Effector memory CD8-positive, alpha-beta T cell (primary cell): ENCODE measurements at regions not wholly inside any gene's neighbourhood (a gene's known extent, or its start where the extent isn't known, plus 50 kb on each side); places are given as distances from the start of the nearest gene placed in this dataset.

ENCODE experiments used
- ATAC-seq: fragments of 150-1000 bp; cut with Tn5 transposase; replicated peaks from 2 replicates; pipeline ENCODE4 v1.10.0; 2021; ENCODE audit warnings: mild to moderate bottlenecking, moderate library complexity
- DNase-seq, 3 experiments: peaks; one replicate each; pipeline ENCODE4 v3.0.0; 2021
- H3K27ac Mint-ChIP-seq, 2 donors: one replicate each; pipeline ENCODE4 v1.8.0; 2022; ENCODE audit warnings: mild to moderate bottlenecking in 2 of 2, mixed read lengths in 2 of 2, moderate library complexity in 2 of 2
- H3K27me3 Mint-ChIP-seq, 2 donors: one replicate each; pipeline ENCODE4 v1.8.0; 2022; ENCODE audit warnings: mixed read lengths in 2 of 2
- H3K36me3 Mint-ChIP-seq: one replicate; pipeline ENCODE4 v1.8.0; 2022; ENCODE audit warnings: mild to moderate bottlenecking, moderate library complexity, mixed read lengths; ENCODE audit not compliant: insufficient read depth
- H3K4me1 Mint-ChIP-seq, 2 donors: one replicate each; pipeline ENCODE4 v1.8.0; 2022; ENCODE audit warnings: low read depth in 2 of 2, mixed read lengths in 2 of 2
- H3K4me3 Mint-ChIP-seq, 2 donors: one replicate each; pipeline ENCODE4 v1.8.0; 2022; ENCODE audit warnings: mild to moderate bottlenecking in 2 of 2, mixed read lengths in 2 of 2, moderate library complexity in 2 of 2
- H3K9me3 Mint-ChIP-seq, 2 donors: one replicate each; pipeline ENCODE4 v1.8.0; 2022; ENCODE audit warnings: mixed read lengths in 2 of 2

DNA sequence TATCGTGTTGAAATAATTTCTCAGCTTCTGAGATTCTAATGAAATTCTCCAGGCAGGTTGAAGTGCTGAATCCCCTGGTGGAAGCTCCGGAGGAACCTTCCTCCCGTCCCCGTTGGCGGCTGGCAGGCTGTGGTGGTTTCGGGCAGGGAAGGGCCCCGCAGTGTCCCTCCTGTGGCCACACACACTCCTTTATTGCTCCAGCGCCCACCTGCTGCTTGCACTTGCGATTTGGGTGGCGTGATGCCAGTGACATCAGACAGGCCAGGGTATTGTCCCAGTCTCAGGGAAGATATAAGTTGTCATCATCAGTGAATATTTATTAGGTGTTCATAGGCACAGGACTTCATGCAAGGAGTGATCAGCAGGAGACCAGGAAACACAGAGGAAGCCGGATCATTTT, 530.4 kb downstream of the QKI start:
- Mint-ChIP-seq H3K27ac (no peak overlapping the region), H3K4me1 (peaks cover 0 to 4% of the 10 kb centered on the region in 2 donors), H3K9me3 (peaks cover 0 to 1% of the 10 kb centered on the region in 2 donors), H3K4me3 (no peak overlapping the region), H3K27me3 (peaks cover 43 to 55% of the 10 kb centered on the region in 2 donors), H3K36me3 (no peaks in the 10 kb centered on the region)
- no peak for DNase-seq
- no peak for ATAC-seq

GRCh38 chr6:163943607-163944385, 529.3 kb downstream of the QKI start:
- H3K4me3 Mint-ChIP-seq = no peak overlapping the region
- peaks cover 0 to 1% of the 10 kb centered on the region in 2 donors for H3K9me3 Mint-ChIP-seq
- no peaks in the 10 kb centered on the region for H3K36me3 Mint-ChIP-seq
- DNase-seq (no peak), ATAC-seq (no peak)
- H3K27me3 Mint-ChIP-seq = peaks cover 44 to 65% of the 10 kb centered on the region in 2 donors
- H3K27ac Mint-ChIP-seq = no peak overlapping the region
- peaks cover 0 to 4% of the 10 kb centered on the region in 2 donors for H3K4me1 Mint-ChIP-seq

DNA sequence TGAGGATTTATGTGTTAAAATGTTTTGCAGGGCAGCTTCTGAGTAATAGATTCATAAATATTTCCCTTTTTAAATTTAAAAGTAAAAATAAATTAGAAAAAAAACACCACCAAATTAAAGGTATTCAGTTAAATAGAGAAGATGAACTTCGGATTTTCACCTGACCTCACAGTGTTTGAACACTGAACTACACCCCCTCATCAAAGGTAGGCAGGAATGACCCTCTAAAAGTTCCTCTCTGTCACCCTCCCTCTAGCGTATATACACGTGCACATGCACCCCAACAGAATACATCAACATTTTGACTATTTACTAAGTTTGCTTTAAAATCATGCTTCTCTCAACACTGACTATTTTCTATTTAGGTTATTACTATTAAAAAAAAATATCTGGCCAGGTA, 528.3 kb downstream of the QKI start:
- DNase-seq (no peak), ATAC-seq (no peak)
- Mint-ChIP-seq H3K9me3 (peaks cover 0 to 1% of the 10 kb centered on the region in 2 donors), H3K4me1 (peaks cover 0 to 4% of the 10 kb centered on the region in 2 donors), H3K27ac (no peak overlapping the region), H3K27me3 (peaks cover 50 to 65% of the 10 kb centered on the region in 2 donors), H3K36me3 (no peaks in the 10 kb centered on the region), H3K4me3 (no peak overlapping the region)

DNA sequence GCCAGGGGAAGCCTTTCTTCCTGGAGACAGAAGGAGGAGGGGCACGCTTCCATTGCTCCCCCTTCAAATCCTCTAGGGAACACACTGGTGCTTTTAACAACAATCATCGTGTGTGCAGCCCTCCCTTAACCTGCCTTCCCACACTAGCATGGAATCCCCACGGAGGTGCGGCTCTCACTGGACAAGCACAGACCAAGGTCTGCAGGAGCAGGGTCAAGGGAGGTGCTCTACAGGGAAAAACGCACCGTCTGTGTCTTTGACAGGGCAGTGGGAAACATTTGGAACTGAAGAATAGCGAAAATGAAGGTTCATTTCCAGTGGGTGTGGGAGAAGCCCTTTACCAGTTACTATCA, 527.1 kb downstream of the QKI start:
- H3K27ac Mint-ChIP-seq = no peak overlapping the region
- H3K4me3 Mint-ChIP-seq = no peak overlapping the region
- no peak for DNase-seq
- no peak for ATAC-seq
- peaks cover 0 to 4% of the 10 kb centered on the region in 2 donors for H3K4me1 Mint-ChIP-seq
- peaks cover 53 to 64% of the 10 kb centered on the region in 2 donors for H3K27me3 Mint-ChIP-seq
- H3K9me3 Mint-ChIP-seq = peaks cover 0 to 1% of the 10 kb centered on the region in 2 donors
- no peaks in the 10 kb centered on the region for H3K36me3 Mint-ChIP-seq

DNA sequence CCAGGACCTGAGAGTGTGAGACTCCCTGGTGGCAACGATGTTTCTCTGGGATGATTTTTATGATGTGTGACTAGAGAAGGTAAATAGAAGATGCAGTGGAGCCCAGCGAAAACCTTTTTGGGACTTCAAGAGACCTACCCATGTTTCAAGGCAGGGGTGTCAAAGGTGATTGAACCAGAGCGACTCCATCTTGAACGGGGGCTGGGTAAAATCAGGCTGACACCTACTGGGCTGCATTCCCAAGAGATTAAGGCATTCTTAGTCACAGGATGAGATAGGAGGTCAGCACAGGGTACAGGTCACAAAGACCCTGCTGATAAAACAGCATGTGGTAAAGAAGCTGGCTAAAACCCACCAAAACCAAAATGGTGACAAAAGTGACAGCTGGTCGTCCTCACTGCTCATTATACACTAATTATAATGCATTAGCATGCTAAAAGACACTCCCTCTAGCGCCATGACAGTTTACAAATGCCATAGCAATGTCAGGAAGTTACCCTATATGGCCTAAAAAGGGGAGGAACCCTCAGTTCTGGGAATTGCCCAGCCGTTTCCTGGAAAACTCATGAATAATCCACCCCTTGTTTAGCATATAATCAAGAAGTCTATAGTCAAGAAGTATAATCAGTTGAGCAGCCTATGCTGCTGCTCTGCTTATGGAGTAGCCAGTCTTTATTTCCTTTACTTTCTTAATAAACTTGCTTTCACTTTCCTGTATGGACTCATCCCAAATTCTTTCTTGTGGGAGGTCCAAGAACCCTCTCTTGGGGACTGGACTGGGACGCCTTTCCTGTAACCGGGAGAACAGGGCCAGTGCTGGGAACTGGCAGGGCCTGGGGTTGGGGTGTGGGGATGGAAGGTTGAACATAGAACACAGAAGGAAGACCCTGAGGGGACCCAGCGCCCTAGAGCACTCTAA, 526.4 kb downstream of the QKI start:
- Mint-ChIP-seq H3K9me3 (peaks cover 0 to 1% of the 10 kb centered on the region in 2 donors), H3K27me3 (peaks cover 53 to 62% of the 10 kb centered on the region in 2 donors), H3K4me3 (no peak overlapping the region), H3K36me3 (no peaks in the 10 kb centered on the region), H3K27ac (no peak overlapping the region), H3K4me1 (peaks cover 0 to 4% of the 10 kb centered on the region in 2 donors)
- no peak for ATAC-seq
- no peak for DNase-seq

- DNase-seq (no peak), ATAC-seq (no peak)
- Mint-ChIP-seq H3K9me3 (peaks cover 0 to 1% of the 10 kb centered on the region in 2 donors), H3K4me1 (peaks cover 0 to 1% of the 10 kb centered on the region in 2 donors), H3K36me3 (no peaks in the 10 kb centered on the region), H3K27ac (no peak overlapping the region), H3K4me3 (no peak overlapping the region), H3K27me3 (peaks cover 44 to 49% of the 10 kb centered on the region in 2 donors)
Measured at GRCh38 chr6:163937071-163937470, 522.6 kb downstream of the QKI start.

DNA sequence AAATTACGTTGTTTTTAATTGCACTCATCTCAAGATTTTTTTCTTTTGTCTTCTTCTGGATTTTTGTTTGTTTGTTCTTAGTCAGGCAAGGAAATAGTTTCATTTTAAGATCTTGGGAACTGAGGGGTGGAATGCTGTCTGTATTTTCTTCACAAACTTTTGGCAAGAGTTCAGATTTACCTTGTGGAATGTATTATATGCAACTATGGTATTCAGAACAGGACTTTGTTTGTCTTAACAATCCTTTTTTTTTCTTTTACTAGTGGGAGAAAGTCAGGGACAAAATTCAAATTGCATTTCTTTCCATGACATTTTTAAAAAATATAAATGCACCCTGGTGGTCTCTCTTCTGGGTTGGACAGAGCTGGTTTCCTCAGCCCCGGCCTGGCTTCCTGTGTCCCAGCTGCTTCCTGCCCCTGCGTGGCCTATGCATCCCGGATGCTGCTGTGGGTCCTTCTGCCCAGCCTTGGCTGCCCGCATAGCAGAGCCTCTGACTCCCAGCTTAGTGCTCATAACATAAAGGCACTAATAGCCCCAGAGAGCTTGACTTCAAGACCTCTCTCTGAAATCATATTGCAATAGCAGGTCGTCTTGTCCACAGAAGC, 520.7 kb downstream of the QKI start:
- H3K9me3 Mint-ChIP-seq = peaks cover 0 to 1% of the 10 kb centered on the region in 2 donors
- no peaks in the 10 kb centered on the region for H3K36me3 Mint-ChIP-seq
- ATAC-seq = no peak
- H3K4me3 Mint-ChIP-seq = no peak overlapping the region
- H3K27me3 Mint-ChIP-seq = peaks cover 33% of the 10 kb centered on the region in 2 donors
- H3K27ac Mint-ChIP-seq = no peak overlapping the region
- no peak for DNase-seq
- H3K4me1 Mint-ChIP-seq = peaks cover 0 to 1% of the 10 kb centered on the region in 2 donors

GRCh38 chr6:163930012-163930411, 515.5 kb downstream of the QKI start:
- Mint-ChIP-seq H3K27me3 (peaks cover 11 to 20% of the 10 kb centered on the region in 2 donors), H3K9me3 (peaks cover 0 to 2% of the 10 kb centered on the region in 2 donors), H3K27ac (no peak overlapping the region), H3K36me3 (no peaks in the 10 kb centered on the region), H3K4me3 (no peak overlapping the region), H3K4me1 (no peaks in the 10 kb centered on the region)
- no peak for ATAC-seq
- DNase-seq = no peak

DNA sequence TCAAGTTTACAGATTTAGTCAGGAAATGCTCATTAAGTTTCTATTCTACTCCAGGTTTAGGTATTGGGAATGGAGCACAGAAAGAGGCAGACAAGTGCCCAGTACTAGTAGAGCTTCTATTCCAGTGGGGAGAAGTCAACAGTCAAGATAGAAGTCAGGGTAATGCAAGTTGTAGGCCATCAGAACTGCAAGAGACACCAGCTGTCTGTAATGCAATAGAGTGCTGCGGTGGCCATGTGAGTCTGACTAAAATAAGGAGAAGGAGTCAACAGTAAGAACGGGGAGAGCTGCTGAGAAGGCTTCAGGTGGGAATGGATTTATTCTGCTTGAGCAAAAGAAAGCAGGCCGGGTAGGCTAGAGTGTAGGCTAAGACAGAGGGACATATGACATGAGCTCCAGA, 515.0 kb downstream of the QKI start:
- no peak for DNase-seq
- Mint-ChIP-seq H3K27me3 (peaks cover 11 to 20% of the 10 kb centered on the region in 2 donors), H3K27ac (no peak overlapping the region), H3K36me3 (no peaks in the 10 kb centered on the region), H3K9me3 (peaks cover 0 to 2% of the 10 kb centered on the region in 2 donors), H3K4me1 (no peaks in the 10 kb centered on the region), H3K4me3 (no peak overlapping the region)
- no peak for ATAC-seq

DNA sequence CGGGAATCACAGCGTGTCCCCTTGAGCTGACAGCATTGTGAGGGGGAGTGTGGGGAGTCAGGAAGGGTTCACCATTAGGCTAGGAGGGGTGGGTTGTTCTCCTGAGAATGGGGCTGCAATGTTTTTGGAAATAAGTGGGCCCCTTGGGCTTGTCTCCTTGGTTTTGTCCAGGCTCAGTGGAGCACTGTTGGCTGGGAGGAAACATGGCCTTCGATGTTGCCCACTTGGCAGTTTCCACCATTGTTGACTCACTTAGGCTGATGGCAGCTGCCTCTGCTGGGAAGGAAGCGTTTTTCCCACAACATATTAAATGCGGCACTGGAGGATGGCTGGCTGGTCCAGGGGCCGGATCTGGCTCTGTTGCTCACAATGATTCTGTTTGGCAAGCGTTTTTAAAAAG, 512.1 kb downstream of the QKI start:
- Mint-ChIP-seq H3K27me3 (peaks cover 0 to 8% of the 10 kb centered on the region in 2 donors), H3K9me3 (peaks cover 0 to 2% of the 10 kb centered on the region in 2 donors), H3K4me1 (no peaks in the 10 kb centered on the region), H3K36me3 (no peaks in the 10 kb centered on the region), H3K4me3 (no peak overlapping the region), H3K27ac (no peak overlapping the region)
- ATAC-seq (no peak), DNase-seq (no peak)

GRCh38 chr6:163925839-163926238, 511.3 kb downstream of the QKI start:
- Mint-ChIP-seq H3K4me1 (no peaks in the 10 kb centered on the region), H3K9me3 (peaks cover 0 to 2% of the 10 kb centered on the region in 2 donors), H3K4me3 (no peak overlapping the region), H3K27me3 (peaks cover 0 to 6% of the 10 kb centered on the region in 2 donors), H3K36me3 (no peaks in the 10 kb centered on the region), H3K27ac (no peak overlapping the region)
- DNase-seq (no peak), ATAC-seq (no peak)

GRCh38 chr6:163923658-163924411, 509.3 kb downstream of the QKI start:
- Mint-ChIP-seq H3K27ac (no peak overlapping the region), H3K36me3 (no peaks in the 10 kb centered on the region), H3K9me3 (no peaks in the 10 kb centered on the region), H3K4me3 (no peak overlapping the region), H3K27me3 (peaks cover 0 to 6% of the 10 kb centered on the region in 2 donors), H3K4me1 (no peaks in the 10 kb centered on the region)
- no peak for ATAC-seq
- DNase-seq = no peak

- H3K4me1 Mint-ChIP-seq = no peaks in the 10 kb centered on the region
- ATAC-seq (no peak), DNase-seq (no peak)
- no peaks in the 10 kb centered on the region for H3K36me3 Mint-ChIP-seq
- H3K4me3 Mint-ChIP-seq = no peak overlapping the region
- peaks cover 0 to 8% of the 10 kb centered on the region in 2 donors for H3K27me3 Mint-ChIP-seq
- no peaks in the 10 kb centered on the region for H3K9me3 Mint-ChIP-seq
- no peak overlapping the region for H3K27ac Mint-ChIP-seq
Measured at GRCh38 chr6:163922562-163922961, 508.0 kb downstream of the QKI start.
